AML-193 (cell line): ENCODE measurements at regions not wholly inside any gene's neighbourhood (a gene's known extent, or its start where the extent isn't known, plus 50 kb on each side); places are given as distances from the start of the nearest gene placed in this dataset.

Source experiments
- DNase-seq, 2 experiments: peaks; one replicate each; lab custom pipeline; 2025; lab: John Stamatoyannopoulos, UW

- DNase-seq = no peak
Measured at GRCh38 chr6:131383421-131384411, 189.3 kb upstream of the ARG1 start.

- DNase-seq = no peak
Measured at GRCh38 chr6:131387562-131388447, 185.2 kb upstream of the ARG1 start.

- DNase-seq = no peak
Measured at GRCh38 chr6:131390322-131390721, 182.7 kb upstream of the ARG1 start.

- DNase-seq = no peak
Measured at GRCh38 chr6:131391116-131391515, 181.9 kb upstream of the ARG1 start.

GRCh38 chr6:131393433-131393832, 179.6 kb upstream of the ARG1 start:
- DNase-seq = no peak

- no peak for DNase-seq
Measured at GRCh38 chr6:131394768-131395432, 178.1 kb upstream of the ARG1 start.

- DNase-seq = no peak
Measured at GRCh38 chr6:131398176-131398575, 174.8 kb upstream of the ARG1 start.

- no peak for DNase-seq
Measured at GRCh38 chr6:131399433-131399832, 173.6 kb upstream of the ARG1 start.

GRCh38 chr6:131400054-131400778, 172.8 kb upstream of the ARG1 start:
- DNase-seq = no peak

- no peak for DNase-seq
Measured at GRCh38 chr6:131400779-131401496, 172.1 kb upstream of the ARG1 start.

GRCh38 chr6:131408811-131409210, 164.2 kb upstream of the ARG1 start:
- DNase-seq = no peak

- no peak for DNase-seq
Measured at GRCh38 chr6:131410785-131411184, 162.2 kb upstream of the ARG1 start.

GRCh38 chr6:131412960-131413830, 159.8 kb upstream of the ARG1 start:
- no peak for DNase-seq

GRCh38 chr6:131413831-131414191, 159.2 kb upstream of the ARG1 start:
- no peak for DNase-seq

- DNase-seq = no peak
Measured at GRCh38 chr6:131414956-131415355, 158.1 kb upstream of the ARG1 start.

GRCh38 chr6:131418441-131418840, 154.6 kb upstream of the ARG1 start:
- no peak for DNase-seq

- no peak for DNase-seq
Measured at GRCh38 chr6:131419702-131420101, 153.3 kb upstream of the ARG1 start.

GRCh38 chr6:131424016-131424415, 149.0 kb upstream of the ARG1 start:
- no peak for DNase-seq

GRCh38 chr6:131424475-131424874, 148.6 kb upstream of the ARG1 start:
- no peak for DNase-seq
